Hepatocyte (in vitro differentiated cells): ENCODE measurements at regions not wholly inside any gene's neighbourhood (a gene's known extent, or its start where the extent isn't known, plus 50 kb on each side); places are given as distances from the start of the nearest gene placed in this dataset.

ENCODE experiments used
- DNase-seq: peaks from one replicate; pipeline ENCODE4 v3.0.0-alpha.2; 2016; ENCODE audit warnings: low spot score
- H2AFZ ChIP-seq: fragments of 200-600 bp; sonication (generic); 2 replicates; pipeline ENCODE4 v1.6.0; 2016; ENCODE audit warnings: antibody characterized with exemption, mild to moderate bottlenecking
- H3K27ac ChIP-seq: fragments of 200-600 bp; sonication (generic); 2 replicates; pipeline ENCODE4 v1.5.1; 2016; ENCODE audit warnings: mild to moderate bottlenecking
- H3K27me3 ChIP-seq: fragments of 200-600 bp; sonication (generic); 2 replicates; pipeline ENCODE4 v1.6.1; 2016
- H3K36me3 ChIP-seq: fragments of 200-600 bp; sonication (generic); replicated peaks from 2 replicates; pipeline ENCODE4 v1.5.1; 2016; ENCODE audit warnings: low read depth; ENCODE audit not compliant: insufficient read depth
- H3K4me1 ChIP-seq: fragments of 200-600 bp; sonication (generic); 2 replicates; pipeline ENCODE4 v1.5.1; 2016; ENCODE audit warnings: mild to moderate bottlenecking, moderate library complexity; ENCODE audit not compliant: insufficient read depth
- H3K4me2 ChIP-seq: fragments of 200-600 bp; sonication (generic); 2 replicates; pipeline ENCODE4 v1.6.0; 2016
- H3K4me3 ChIP-seq: fragments of 200-600 bp; sonication (generic); 2 replicates; pipeline ENCODE4 v1.5.1; 2016; ENCODE audit warnings: mild to moderate bottlenecking
- H3K79me2 ChIP-seq: fragments of 200-600 bp; sonication (generic); 2 replicates; pipeline ENCODE4 v1.6.0; 2017; ENCODE audit warnings: mild to moderate bottlenecking
- H3K9me2 ChIP-seq: fragments of 200-600 bp; sonication (generic); replicated peaks from 2 replicates; pipeline ENCODE4 v1.6.0; 2017; ENCODE audit warnings: mild to moderate bottlenecking; ENCODE audit not compliant: insufficient read depth
- H3K9me3 ChIP-seq: fragments of 200-600 bp; sonication (generic); 2 replicates; pipeline ENCODE4 v1.5.1; 2016; ENCODE audit warnings: low read depth, mild to moderate bottlenecking
- H4K20me1 ChIP-seq: fragments of 200-600 bp; sonication (generic); 2 replicates; pipeline ENCODE4 v1.6.0; 2016; ENCODE audit warnings: mild to moderate bottlenecking; ENCODE audit not compliant: insufficient read depth, poor library complexity, severe bottlenecking
- EZH2 ChIP-seq: fragments of 200-600 bp; sonication (generic); IDR thresholded peaks from 2 replicates; pipeline ENCODE4 v1.6.1; 2016; ENCODE audit warnings: antibody characterized with exemption, mild to moderate bottlenecking, borderline replicate concordance
- EZH2phosphoT487 ChIP-seq: fragments of 200-600 bp; sonication (generic); IDR thresholded peaks from one replicate; pipeline ENCODE4 v1.6.1; 2018; ENCODE audit warnings: antibody characterized with exemption, mild to moderate bottlenecking, low read depth, moderate library complexity; ENCODE audit not compliant: unreplicated experiment, severe bottlenecking
- WGBS: methylation state at CpG from one replicate; pipeline ENCODE4 v1.1.6; 2016; ENCODE audit warnings: low lambda C conversion rate; ENCODE audit errors: missing lambda C conversion rate; 5-methylcytosine and 5-hydroxymethylcytosine counted together
- TF ChIP-seq, protein P1 (sequence below): fragments of 200-600 bp; sonication (generic); IDR thresholded peaks from 2 replicates; pipeline ENCODE4 v1.5.1; 2016; ENCODE audit warnings: antibody characterized with exemption, mild to moderate bottlenecking; ENCODE audit not compliant: poor library complexity

DNA sequence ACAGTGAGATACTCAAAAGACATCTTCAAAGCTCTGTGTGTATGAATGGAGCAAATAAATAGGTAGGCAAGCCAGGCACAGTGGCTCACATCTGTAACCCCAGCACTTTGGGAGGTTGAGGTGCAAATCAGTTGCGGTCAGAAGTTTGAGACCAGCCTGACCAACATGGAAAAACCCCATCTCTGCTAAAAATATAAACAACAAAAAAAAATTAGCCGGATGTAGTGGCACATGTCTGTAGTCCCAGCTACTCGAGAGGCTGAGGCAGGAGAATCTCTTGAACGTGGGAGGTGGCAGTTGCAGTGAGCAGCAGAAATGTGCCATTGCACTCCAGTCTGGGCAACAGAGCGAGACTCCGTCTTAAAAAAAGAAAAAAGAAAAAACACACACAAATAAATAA, 945.1 kb upstream of the PIK3C3 start:
- WGBS: 98% methylated on average over 6 of the region's 6 CpGs

DNA sequence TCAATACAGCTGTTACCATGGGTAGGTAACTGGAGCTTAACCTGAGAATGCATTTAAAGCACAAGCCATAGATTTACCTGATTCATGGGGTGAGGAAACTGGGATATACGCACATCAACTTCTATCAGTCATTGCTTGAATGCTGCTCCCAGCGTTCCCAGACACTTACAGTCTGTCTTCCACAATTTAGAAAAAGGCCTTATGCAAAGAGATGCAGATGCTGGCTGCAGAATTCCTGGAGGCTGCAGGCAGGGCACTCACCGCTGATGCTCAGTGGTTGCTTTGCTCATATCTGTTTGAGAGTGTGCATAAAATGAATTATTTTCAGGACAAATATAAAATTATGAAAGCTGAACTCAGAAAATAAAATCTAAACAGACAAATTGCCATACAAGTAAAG, 950.7 kb upstream of the PIK3C3 start:
- Histone ChIP-seq H3K4me2 (no peak overlapping the region), H2AFZ (no peak overlapping the region), H3K9me3 (no peaks in the 10 kb centered on the region), H3K4me1 (no peaks in the 10 kb centered on the region), H3K27me3 (no peaks in the 10 kb centered on the region), H3K27ac (no peak overlapping the region), H3K9me2 (no peaks in the 10 kb centered on the region), H3K4me3 (no peak overlapping the region), H4K20me1 (no peaks in the 10 kb centered on the region), H3K36me3 (no peaks in the 10 kb centered on the region), H3K79me2 (no peaks in the 10 kb centered on the region)
- TF ChIP-seq EZH2 (no peak), EZH2phosphoT487 (no peak)
- TF ChIP-seq, protein P1, sequence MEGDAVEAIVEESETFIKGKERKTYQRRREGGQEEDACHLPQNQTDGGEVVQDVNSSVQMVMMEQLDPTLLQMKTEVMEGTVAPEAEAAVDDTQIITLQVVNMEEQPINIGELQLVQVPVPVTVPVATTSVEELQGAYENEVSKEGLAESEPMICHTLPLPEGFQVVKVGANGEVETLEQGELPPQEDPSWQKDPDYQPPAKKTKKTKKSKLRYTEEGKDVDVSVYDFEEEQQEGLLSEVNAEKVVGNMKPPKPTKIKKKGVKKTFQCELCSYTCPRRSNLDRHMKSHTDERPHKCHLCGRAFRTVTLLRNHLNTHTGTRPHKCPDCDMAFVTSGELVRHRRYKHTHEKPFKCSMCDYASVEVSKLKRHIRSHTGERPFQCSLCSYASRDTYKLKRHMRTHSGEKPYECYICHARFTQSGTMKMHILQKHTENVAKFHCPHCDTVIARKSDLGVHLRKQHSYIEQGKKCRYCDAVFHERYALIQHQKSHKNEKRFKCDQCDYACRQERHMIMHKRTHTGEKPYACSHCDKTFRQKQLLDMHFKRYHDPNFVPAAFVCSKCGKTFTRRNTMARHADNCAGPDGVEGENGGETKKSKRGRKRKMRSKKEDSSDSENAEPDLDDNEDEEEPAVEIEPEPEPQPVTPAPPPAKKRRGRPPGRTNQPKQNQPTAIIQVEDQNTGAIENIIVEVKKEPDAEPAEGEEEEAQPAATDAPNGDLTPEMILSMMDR: no peak
- WGBS: 68% methylated on average over 3 of the region's 3 CpGs
- DNase-seq: no peak

More for the DNA sequence above, 945.1 kb upstream of the PIK3C3 start:
- no peaks in the 10 kb centered on the region for H4K20me1 ChIP-seq
- no peak for DNase-seq
- H3K9me2 ChIP-seq: no peaks in the 10 kb centered on the region
- no peak overlapping the region for H3K27ac ChIP-seq
- H3K36me3 ChIP-seq: no peaks in the 10 kb centered on the region
- no peak overlapping the region for H2AFZ ChIP-seq
- TF ChIP-seq EZH2phosphoT487: no peak
- TF ChIP-seq, protein P1: no peak
- no peak for TF ChIP-seq EZH2
- H3K4me3 ChIP-seq: no peak overlapping the region
- no peaks in the 10 kb centered on the region for H3K4me1 ChIP-seq
- no peak overlapping the region for H3K4me2 ChIP-seq
- H3K9me3 ChIP-seq: no peaks in the 10 kb centered on the region
- no peaks in the 10 kb centered on the region for H3K27me3 ChIP-seq
- no peaks in the 10 kb centered on the region for H3K79me2 ChIP-seq

DNA sequence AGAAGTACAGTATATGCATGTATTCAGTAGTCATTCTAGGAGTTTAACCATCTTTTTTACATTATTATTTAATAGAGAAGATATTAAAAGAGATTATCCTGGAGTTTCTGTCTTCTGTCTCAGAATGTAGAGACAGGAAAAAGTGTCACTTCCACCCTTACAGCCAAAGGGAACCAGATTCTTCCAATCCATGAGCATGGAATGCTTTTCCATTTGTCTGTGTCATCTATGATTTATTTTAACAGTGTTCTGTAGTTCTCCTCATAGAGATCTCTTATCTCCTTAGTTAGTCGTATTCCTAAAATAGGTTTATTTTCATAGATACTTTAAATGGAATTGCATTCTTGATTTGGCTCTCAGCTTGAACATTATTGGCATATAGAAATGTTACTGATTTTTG, 959.5 kb upstream of the PIK3C3 start:
- no peaks in the 10 kb centered on the region for H3K9me3 ChIP-seq
- WGBS: 60% methylated on average over 1 of the region's 1 CpG
- TF ChIP-seq, protein P1: no peak
- TF ChIP-seq EZH2phosphoT487: no peak

DNA sequence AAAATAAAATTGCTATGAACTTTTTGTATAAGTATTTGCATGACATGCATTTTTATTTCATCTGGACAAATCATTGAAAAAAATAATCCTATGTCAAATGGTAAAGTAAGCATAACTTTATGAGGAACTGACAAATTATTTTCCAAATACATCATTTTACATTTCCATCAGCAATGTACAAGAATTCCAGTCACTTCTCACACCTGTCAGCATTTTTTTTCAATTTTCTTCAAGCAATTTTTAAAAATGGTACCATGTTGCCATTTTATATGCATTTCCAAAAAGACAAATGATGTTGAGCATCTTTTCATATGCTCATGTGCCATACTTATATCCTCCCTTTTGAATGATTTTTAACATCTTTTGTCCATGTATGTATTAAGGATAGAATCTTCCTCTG, 961.7 kb upstream of the PIK3C3 start:
- H3K9me3 ChIP-seq: no peaks in the 10 kb centered on the region
- H2AFZ ChIP-seq: no peak overlapping the region
- TF ChIP-seq EZH2 (no peak), EZH2phosphoT487 (no peak)
- TF ChIP-seq, protein P1: no peak
- H3K9me2 ChIP-seq: no peaks in the 10 kb centered on the region
- H3K79me2 ChIP-seq: no peaks in the 10 kb centered on the region
- no peaks in the 10 kb centered on the region for H3K27me3 ChIP-seq
- H3K4me1 ChIP-seq: no peaks in the 10 kb centered on the region
- H3K4me2 ChIP-seq: no peak overlapping the region
- H4K20me1 ChIP-seq: no peaks in the 10 kb centered on the region
- H3K4me3 ChIP-seq: no peak overlapping the region
- no peak for DNase-seq
- no peak overlapping the region for H3K27ac ChIP-seq
- no peaks in the 10 kb centered on the region for H3K36me3 ChIP-seq

More for the DNA sequence above, 959.5 kb upstream of the PIK3C3 start:
- Histone ChIP-seq H3K79me2 (no peaks in the 10 kb centered on the region), H3K27me3 (no peaks in the 10 kb centered on the region), H3K4me3 (no peak overlapping the region), H3K9me2 (no peaks in the 10 kb centered on the region), H3K4me1 (no peaks in the 10 kb centered on the region), H2AFZ (no peak overlapping the region), H3K27ac (no peak overlapping the region), H3K4me2 (no peak overlapping the region), H4K20me1 (no peaks in the 10 kb centered on the region), H3K36me3 (no peaks in the 10 kb centered on the region)
- DNase-seq: no peak
